C4-2B (cell line): ENCODE measurements at regions not wholly inside any gene's neighbourhood (a gene's known extent, or its start where the extent isn't known, plus 50 kb on each side); places are given as distances from the start of the nearest gene placed in this dataset.

Source experiments
- H3K27ac ChIP-seq: fragments of 450-650 bp; 2 replicates; pipeline ENCODE4 v1.5.1; 2017
- CTCF ChIP-seq: fragments of 450-650 bp; conservative IDR thresholded peaks from 2 replicates; pipeline ENCODE4 v1.5.1; 2017; ENCODE audit warnings: mild to moderate bottlenecking
- ZFX ChIP-seq: fragments of 450-650 bp; IDR thresholded peaks from 2 replicates; pipeline ENCODE4 v1.6.1; 2017

GRCh38 chr1:30268923-30269666 is 454.3 kb downstream of the MATN1 start:
- TF ChIP-seq ZFX, result no peak
- no peak for TF ChIP-seq CTCF
- H3K27ac ChIP-seq, result no peak overlapping the region

GRCh38 chr1:30267856-30268255 is 455.5 kb downstream of the MATN1 start:
- TF ChIP-seq ZFX (no peak), CTCF (no peak)
- H3K27ac ChIP-seq, result no peak overlapping the region

- no peak for TF ChIP-seq CTCF
- no peak for TF ChIP-seq ZFX
- H3K27ac ChIP-seq, result no peak overlapping the region
Measured at GRCh38 chr1:30267046-30267445, 456.3 kb downstream of the MATN1 start.

- no peak overlapping the region for H3K27ac ChIP-seq
- TF ChIP-seq ZFX, result no peak
- no peak for TF ChIP-seq CTCF
Measured at GRCh38 chr1:30265127-30266070, 458.0 kb downstream of the MATN1 start.

GRCh38 chr1:30264672-30265025 is 458.7 kb downstream of the MATN1 start:
- TF ChIP-seq ZFX, result no peak
- H3K27ac ChIP-seq, result no peak overlapping the region

GRCh38 chr1:30263888-30264671 is 459.3 kb downstream of the MATN1 start:
- no peak overlapping the region for H3K27ac ChIP-seq
- no peak for TF ChIP-seq ZFX
- TF ChIP-seq CTCF, result no peak

GRCh38 chr1:30263405-30263804 is 460.0 kb downstream of the MATN1 start:
- H3K27ac ChIP-seq, result no peak overlapping the region
- TF ChIP-seq ZFX (no peak), CTCF (no peak)
